Mucosa of descending colon (tissue), 3 donors: ENCODE measurements at regions not wholly inside any gene's neighbourhood (a gene's known extent, or its start where the extent isn't known, plus 50 kb on each side); places are given as distances from the start of the nearest gene placed in this dataset.
"Not testable (repeated sequence)": the region's sequence is repeated elsewhere in the genome, so short reads cannot be mapped to it uniquely, and the experiment has no call there.

Experiments used
- ATAC-seq: fragments of 200-7000 bp; cut with Tn5 transposase; one replicate; pipeline ENCODE4 v1.9.1; 2020; ENCODE audit warnings: mild to moderate bottlenecking, moderate library complexity
- DNase-seq, 3 donors: peaks; one replicate each; pipeline ENCODE4 v3.0.0-alpha.2; 2020
- H3K36me3 ChIP-seq: fragments of 200-600 bp; one replicate; pipeline ENCODE4 v1.8.0; 2021; ENCODE audit warnings: low read depth, mild to moderate bottlenecking
- H3K4me1 ChIP-seq: fragments of 200-600 bp; one replicate; pipeline ENCODE4 v1.8.0; 2021; ENCODE audit warnings: low read depth, mild to moderate bottlenecking
- H3K4me3 ChIP-seq: fragments of 200-600 bp; one replicate; pipeline ENCODE4 v1.8.0; 2021; ENCODE audit warnings: mild to moderate bottlenecking
- H3K9me3 ChIP-seq: fragments of 200-600 bp; one replicate; pipeline ENCODE4 v1.8.0; 2021; ENCODE audit warnings: mild to moderate bottlenecking
- intact Hi-C, 2 donors: fragments of 100-400 bp; cut with DNase I in 1 of 2; cut with micrococcal nuclease in 1 of 2; formaldehyde crosslinking; loops; one replicate each; pipeline versions ENCODE4 v1.11.0 to v1.11.1; 2022; cut with DNase I, micrococcal nuclease
- TF ChIP-seq, protein P1 (sequence below): fragments of 200-600 bp; IDR thresholded peaks from one replicate; pipeline ENCODE4 v1.8.0; 2022; ENCODE audit warnings: antibody characterized with exemption, mild to moderate bottlenecking
- donor health status: DM: no; HTN: no; CAD: no; lungs with moderate emphysema.
- donor health status: DM: no; HTN: no; CAD: no.
- donor health status: DM: no; HTN: yes; CAD: no.

GRCh38 chr7:65463184-65463583, 89.5 kb downstream of the ZNF92 start:
- no peaks in the 10 kb centered on the region for H3K4me1 ChIP-seq
- no peak for DNase-seq
- no peaks in the 10 kb centered on the region for H3K9me3 ChIP-seq
- TF ChIP-seq, protein P1, sequence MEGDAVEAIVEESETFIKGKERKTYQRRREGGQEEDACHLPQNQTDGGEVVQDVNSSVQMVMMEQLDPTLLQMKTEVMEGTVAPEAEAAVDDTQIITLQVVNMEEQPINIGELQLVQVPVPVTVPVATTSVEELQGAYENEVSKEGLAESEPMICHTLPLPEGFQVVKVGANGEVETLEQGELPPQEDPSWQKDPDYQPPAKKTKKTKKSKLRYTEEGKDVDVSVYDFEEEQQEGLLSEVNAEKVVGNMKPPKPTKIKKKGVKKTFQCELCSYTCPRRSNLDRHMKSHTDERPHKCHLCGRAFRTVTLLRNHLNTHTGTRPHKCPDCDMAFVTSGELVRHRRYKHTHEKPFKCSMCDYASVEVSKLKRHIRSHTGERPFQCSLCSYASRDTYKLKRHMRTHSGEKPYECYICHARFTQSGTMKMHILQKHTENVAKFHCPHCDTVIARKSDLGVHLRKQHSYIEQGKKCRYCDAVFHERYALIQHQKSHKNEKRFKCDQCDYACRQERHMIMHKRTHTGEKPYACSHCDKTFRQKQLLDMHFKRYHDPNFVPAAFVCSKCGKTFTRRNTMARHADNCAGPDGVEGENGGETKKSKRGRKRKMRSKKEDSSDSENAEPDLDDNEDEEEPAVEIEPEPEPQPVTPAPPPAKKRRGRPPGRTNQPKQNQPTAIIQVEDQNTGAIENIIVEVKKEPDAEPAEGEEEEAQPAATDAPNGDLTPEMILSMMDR = no peak
- no peak overlapping the region for H3K4me3 ChIP-seq
- intact Hi-C loops = no loop called here
- ATAC-seq = no peak
- H3K36me3 ChIP-seq = no peaks in the 10 kb centered on the region

- H3K9me3 ChIP-seq, H3K4me3 ChIP-seq, H3K4me1 ChIP-seq, H3K36me3 ChIP-seq, intact Hi-C loops, ATAC-seq, DNase-seq: not testable (repeated sequence)
Observed at GRCh38 chr7:65469919-65470558, 96.4 kb downstream of the ZNF92 start.

DNA sequence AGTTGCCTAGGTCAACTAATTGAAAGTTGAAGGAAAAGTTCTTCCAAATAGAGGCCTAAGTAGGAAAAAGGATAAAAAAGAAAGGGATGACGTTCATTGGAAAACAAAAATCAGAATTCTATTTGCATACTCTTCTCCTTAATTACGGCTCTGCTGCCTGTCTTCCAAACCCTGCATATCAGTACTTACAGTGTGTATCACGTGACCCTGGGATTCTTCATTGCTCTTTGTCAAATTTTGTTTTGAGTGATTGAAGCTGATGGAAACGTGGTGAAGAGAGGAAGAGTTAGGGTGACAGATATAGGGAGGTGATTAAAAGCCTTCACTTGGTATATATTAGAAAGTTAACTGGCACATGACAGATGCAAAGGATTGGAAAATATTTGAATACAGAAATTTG, 97.9 kb downstream of the ZNF92 start:
- Histone ChIP-seq H3K36me3 (no peaks in the 10 kb centered on the region), H3K4me3 (no peak overlapping the region), H3K9me3 (no peaks in the 10 kb centered on the region), H3K4me1 (no peaks in the 10 kb centered on the region)
- no peak for ATAC-seq
- no peak for DNase-seq
- intact Hi-C loops = no loop called here
- TF ChIP-seq, protein P1 = no peak

GRCh38 chr7:65475040-65475726, 101.5 kb downstream of the ZNF92 start:
- ATAC-seq = no peak
- Histone ChIP-seq H3K36me3 (no peaks in the 10 kb centered on the region), H3K4me3 (no peak overlapping the region), H3K9me3 (no peaks in the 10 kb centered on the region), H3K4me1 (no peaks in the 10 kb centered on the region)
- no peak for DNase-seq
- intact Hi-C loops = no loop called here
- TF ChIP-seq, protein P1 = no peak

GRCh38 chr7:65475734-65476319, 102.2 kb downstream of the ZNF92 start:
- intact Hi-C loops = no loop called here
- ATAC-seq = peak; percentile 76
- Histone ChIP-seq H3K36me3 (no peaks in the 10 kb centered on the region), H3K4me1 (no peaks in the 10 kb centered on the region), H3K9me3 (no peaks in the 10 kb centered on the region), H3K4me3 (no peak overlapping the region)
- TF ChIP-seq, protein P1 = no peak
- peak in 2 of 3 donors; percentile 12 to 67 for DNase-seq

DNA sequence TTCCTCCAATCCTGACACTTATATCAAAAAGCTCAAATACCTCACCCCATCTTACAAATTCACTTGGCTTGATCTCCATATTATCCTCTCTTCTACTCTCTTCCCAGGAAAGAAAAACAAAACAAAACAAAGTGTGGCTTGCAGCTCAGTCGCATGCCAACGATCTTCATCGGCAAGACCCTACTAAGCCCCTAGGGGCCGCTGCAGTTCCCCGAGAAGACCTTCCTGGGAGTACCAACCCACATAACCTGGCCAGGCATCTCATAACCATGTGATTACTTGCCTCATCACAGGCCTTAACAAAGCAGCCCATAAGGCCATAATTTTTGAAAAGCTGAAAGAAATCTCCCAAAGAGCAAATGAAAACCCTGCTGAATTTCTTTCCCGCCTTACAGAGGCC, 103.7 kb downstream of the ZNF92 start:
- Histone ChIP-seq H3K9me3 (peaks cover 3% of the 10 kb centered on the region), H3K4me1 (no peaks in the 10 kb centered on the region), H3K36me3 (no peaks in the 10 kb centered on the region), H3K4me3 (no peak overlapping the region)
- TF ChIP-seq, protein P1 = no peak
- intact Hi-C loops = no loop called here
- peak in 1 of 3 donors; percentile 5 for DNase-seq
- no peak for ATAC-seq
